ES-I3 (cell line): ENCODE measurements at regions not wholly inside any gene's neighbourhood (a gene's known extent, or its start where the extent isn't known, plus 50 kb on each side); places are given as distances from the start of the nearest gene placed in this dataset.

ENCODE experiments used
- H3K36me3 ChIP-seq: 2 replicates; pipeline ENCODE4 v1.6.1; 2013; ENCODE audit warnings: mild to moderate bottlenecking, low read length, control low read depth, moderate library complexity; ENCODE audit not compliant: insufficient read depth
- H3K4me1 ChIP-seq: 2 replicates; pipeline ENCODE4 v1.6.1; 2013; ENCODE audit warnings: mild to moderate bottlenecking, control low read depth, low read length; ENCODE audit not compliant: insufficient read depth
- H3K9ac ChIP-seq: 2 replicates; pipeline ENCODE4 v1.6.1; 2013; ENCODE audit warnings: low read depth, mild to moderate bottlenecking, low read length, moderate library complexity
- H3K9me3 ChIP-seq: 2 replicates; pipeline ENCODE4 v1.6.1; 2013; ENCODE audit warnings: mild to moderate bottlenecking, low read length, moderate library complexity; ENCODE audit not compliant: control insufficient read depth, insufficient read depth

- no peaks in the 10 kb centered on the region for H3K4me1 ChIP-seq
- no peak overlapping the region for H3K9ac ChIP-seq
- no peaks in the 10 kb centered on the region for H3K36me3 ChIP-seq
- no peaks in the 10 kb centered on the region for H3K9me3 ChIP-seq
Observed at GRCh38 chr2:57333221-57333620, 713.4 kb upstream of the VRK2 start.

DNA sequence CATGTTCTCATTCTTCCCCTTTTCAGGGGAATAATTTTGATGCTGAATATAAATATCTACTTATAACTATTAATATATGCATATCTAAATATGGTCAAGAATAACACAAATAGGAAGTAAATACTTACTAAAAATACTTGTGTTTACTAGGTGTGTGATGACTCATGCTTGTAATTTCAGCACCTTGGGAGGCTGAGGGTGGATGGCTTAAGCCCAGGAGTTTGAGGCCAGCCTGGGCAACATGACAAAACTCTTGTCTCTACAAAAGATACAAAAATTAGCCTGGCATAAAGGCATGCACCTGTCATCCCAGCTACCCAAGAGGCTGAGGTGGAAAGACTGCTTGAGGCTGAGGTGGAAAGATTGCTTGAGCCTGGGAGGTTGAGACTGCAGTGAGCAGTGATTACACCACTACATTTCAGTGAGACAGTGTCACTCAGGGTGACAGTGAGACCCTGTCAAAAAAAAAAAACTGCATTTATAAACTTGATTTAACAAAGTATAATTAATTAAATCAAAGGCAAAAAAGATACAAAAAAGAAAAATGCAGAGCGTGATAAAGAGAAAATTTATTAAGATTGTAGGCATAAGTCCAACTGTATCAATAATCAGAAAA is 703.1 kb upstream of the VRK2 start:
- Histone ChIP-seq H3K9ac (no peak overlapping the region), H3K36me3 (no peaks in the 10 kb centered on the region), H3K9me3 (no peaks in the 10 kb centered on the region), H3K4me1 (no peaks in the 10 kb centered on the region)

GRCh38 chr2:57368190-57368589 is 678.4 kb upstream of the VRK2 start:
- Histone ChIP-seq H3K4me1 (no peaks in the 10 kb centered on the region), H3K9ac (no peak overlapping the region), H3K36me3 (no peaks in the 10 kb centered on the region), H3K9me3 (no peaks in the 10 kb centered on the region)

DNA sequence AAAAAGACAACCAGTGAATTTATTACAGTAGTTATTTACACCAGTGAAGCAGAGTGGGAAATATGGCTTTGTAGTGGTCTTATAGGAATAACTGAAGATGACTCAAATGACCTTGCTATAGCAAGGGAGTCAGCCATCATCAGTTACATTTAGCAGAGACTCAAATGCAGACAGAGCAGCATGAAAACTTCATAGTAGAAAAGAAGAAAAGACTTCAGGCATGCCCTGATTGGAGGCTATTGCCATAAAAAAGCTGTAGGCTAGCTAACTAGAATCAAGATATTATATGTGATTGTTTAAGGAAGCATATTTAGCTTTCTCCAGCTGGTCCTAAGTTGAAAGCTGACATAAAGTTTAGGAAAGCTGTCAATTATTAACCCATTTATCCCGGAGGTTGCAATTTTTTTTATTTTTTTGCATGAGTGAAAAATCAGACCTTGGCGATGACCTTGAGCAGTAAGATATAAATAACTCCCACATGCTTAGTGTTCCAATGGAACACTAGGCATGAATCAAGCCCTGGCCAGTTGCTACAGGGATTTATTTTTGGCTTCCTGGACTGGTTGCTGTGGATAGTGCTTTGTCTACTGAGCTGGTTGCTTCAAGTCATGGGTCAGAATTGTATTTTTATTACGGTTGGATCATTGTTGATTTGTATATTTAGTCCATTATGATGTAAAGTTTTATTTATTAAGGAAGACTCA is 675.6 kb upstream of the VRK2 start:
- H3K9me3 ChIP-seq: no peaks in the 10 kb centered on the region
- H3K36me3 ChIP-seq: no peaks in the 10 kb centered on the region
- no peaks in the 10 kb centered on the region for H3K4me1 ChIP-seq
- no peak overlapping the region for H3K9ac ChIP-seq

- H3K4me1 ChIP-seq: no peaks in the 10 kb centered on the region
- no peaks in the 10 kb centered on the region for H3K9me3 ChIP-seq
- H3K9ac ChIP-seq: no peak overlapping the region
- H3K36me3 ChIP-seq: no peaks in the 10 kb centered on the region
Observed at GRCh38 chr2:57372237-57372984, 674.2 kb upstream of the VRK2 start.

DNA sequence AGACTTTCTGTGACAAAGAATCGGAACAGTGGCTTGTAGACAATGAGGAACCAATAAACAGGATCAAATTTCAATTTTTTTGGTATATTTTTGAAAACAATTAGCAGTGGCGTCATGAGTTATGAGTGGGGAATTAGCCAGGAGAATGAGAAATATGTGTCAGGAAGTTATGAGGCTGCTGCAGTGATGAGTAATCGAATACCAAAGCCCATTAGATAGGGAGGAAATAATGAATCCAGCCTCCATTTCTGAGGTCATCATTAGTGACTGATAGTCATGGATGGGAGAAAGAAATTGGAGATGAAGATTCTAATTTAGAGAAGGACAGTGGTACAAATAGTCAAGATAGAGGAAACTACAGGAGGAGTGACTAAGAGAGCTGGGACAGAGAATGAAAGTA is 673.1 kb upstream of the VRK2 start:
- H3K4me1 ChIP-seq: no peaks in the 10 kb centered on the region
- no peak overlapping the region for H3K9ac ChIP-seq
- H3K9me3 ChIP-seq: no peaks in the 10 kb centered on the region

GRCh38 chr2:57376985-57377384 is 669.6 kb upstream of the VRK2 start:
- Histone ChIP-seq H3K9ac (no peak overlapping the region), H3K4me1 (no peaks in the 10 kb centered on the region), H3K9me3 (no peaks in the 10 kb centered on the region), H3K36me3 (no peaks in the 10 kb centered on the region)

More for the DNA sequence above, 673.1 kb upstream of the VRK2 start:
- H3K36me3 ChIP-seq: no peaks in the 10 kb centered on the region

DNA sequence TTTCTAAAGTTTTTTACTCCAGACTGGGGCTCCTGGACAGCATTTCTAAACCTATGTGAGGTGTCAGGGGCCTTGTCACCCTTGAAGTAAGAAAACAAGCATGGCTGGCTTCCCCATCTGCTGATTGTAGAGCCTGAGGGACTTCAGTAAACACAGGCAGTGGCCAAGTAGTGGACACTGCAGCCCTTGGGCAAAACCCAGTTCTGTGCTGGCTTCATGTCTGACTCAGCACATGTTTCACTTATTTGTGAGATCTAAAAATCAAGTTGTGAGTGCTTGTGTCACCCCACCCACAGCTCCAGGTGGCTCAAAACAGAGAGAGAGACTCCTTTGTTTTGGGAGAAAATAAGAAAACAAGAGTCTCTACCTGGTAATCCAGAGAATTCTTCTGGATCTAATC is 660.3 kb upstream of the VRK2 start:
- Histone ChIP-seq H3K9me3 (no peaks in the 10 kb centered on the region), H3K36me3 (no peaks in the 10 kb centered on the region)

GRCh38 chr2:57396355-57397098 is 650.1 kb upstream of the VRK2 start:
- H3K9me3 ChIP-seq: no peaks in the 10 kb centered on the region
- no peaks in the 10 kb centered on the region for H3K36me3 ChIP-seq
- H3K4me1 ChIP-seq: no peaks in the 10 kb centered on the region; the same call in 1 of the 2 replicates
- H3K9ac ChIP-seq: no peak overlapping the region

More for the DNA sequence above, 660.3 kb upstream of the VRK2 start:
- Histone ChIP-seq H3K9ac (no peak overlapping the region), H3K4me1 (no peaks in the 10 kb centered on the region)

DNA sequence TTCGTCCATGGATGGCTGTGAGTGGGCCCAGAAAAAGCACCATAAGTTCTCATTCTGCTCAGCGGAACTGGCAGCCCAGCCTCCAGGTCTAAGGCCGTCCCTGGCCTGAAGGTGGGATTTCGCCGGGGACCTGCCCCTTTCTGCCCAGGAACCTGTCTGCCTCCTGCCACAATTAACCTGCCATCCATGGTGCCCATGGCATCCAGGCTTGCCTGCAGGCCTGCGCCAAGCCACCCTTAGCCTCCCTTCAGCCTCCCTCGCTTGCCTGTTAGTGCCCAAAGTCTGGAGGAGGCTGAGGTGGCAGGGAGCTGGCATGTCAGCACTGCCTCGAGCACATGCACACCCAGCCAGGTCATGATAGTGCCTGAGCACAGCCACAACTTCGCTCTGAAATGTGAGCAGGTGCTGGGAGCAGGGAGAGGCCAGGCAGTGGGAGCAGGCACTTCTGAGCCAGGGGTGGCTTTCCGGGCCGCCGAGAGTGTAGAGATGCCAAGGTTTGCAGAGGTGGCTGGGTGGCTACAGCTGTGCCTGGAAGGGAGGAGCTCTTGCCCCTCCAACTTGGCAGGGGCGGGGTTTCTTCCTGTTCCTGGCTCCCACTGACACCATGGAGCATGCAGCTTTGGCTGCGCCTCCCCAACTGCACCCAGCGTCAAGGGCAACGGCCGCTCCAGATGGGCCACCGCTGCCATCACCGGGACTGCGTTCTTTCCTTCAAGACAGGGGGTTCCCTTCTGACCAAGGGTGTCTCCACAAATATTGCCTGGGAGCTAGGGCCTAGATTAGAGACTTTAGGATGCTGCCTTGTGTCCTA is 648.9 kb upstream of the VRK2 start:
- H3K4me1 ChIP-seq: no peaks in the 10 kb centered on the region; the same call in 1 of the 2 replicates
- H3K36me3 ChIP-seq: no peaks in the 10 kb centered on the region
- no peak overlapping the region for H3K9ac ChIP-seq
- no peaks in the 10 kb centered on the region for H3K9me3 ChIP-seq

- Histone ChIP-seq H3K4me1 (no peaks in the 10 kb centered on the region; the same call in 1 of the 2 replicates), H3K36me3 (no peaks in the 10 kb centered on the region), H3K9me3 (no peaks in the 10 kb centered on the region), H3K9ac (no peak overlapping the region)
Observed at GRCh38 chr2:57399057-57399456, 647.5 kb upstream of the VRK2 start.

- Histone ChIP-seq H3K36me3 (no peaks in the 10 kb centered on the region), H3K9ac (no peak overlapping the region), H3K9me3 (no peaks in the 10 kb centered on the region), H3K4me1 (no peaks in the 10 kb centered on the region)
Observed at GRCh38 chr2:57402096-57402495, 644.5 kb upstream of the VRK2 start.

- Histone ChIP-seq H3K9me3 (no peaks in the 10 kb centered on the region), H3K4me1 (peaks cover 3% of the 10 kb centered on the region; the same call in 1 of the 2 replicates), H3K9ac (no peak overlapping the region), H3K36me3 (no peaks in the 10 kb centered on the region)
Observed at GRCh38 chr2:57402755-57403154, 643.9 kb upstream of the VRK2 start.
